Testis (tissue), 2 donors: ENCODE measurements at regions not wholly inside any gene's neighbourhood (a gene's known extent, or its start where the extent isn't known, plus 50 kb on each side); places are given as distances from the start of the nearest gene placed in this dataset.

ENCODE experiments used
- DNase-seq: peaks from one replicate; pipeline ENCODE4 v3.0.0-alpha.2; 2019
- H3K27ac ChIP-seq, 2 donors: fragments of 200-600 bp; sonication (generic); one replicate each; pipeline ENCODE4 v1.5.1; 2019
- H3K27me3 ChIP-seq: fragments of 200-600 bp; sonication (generic); one replicate; pipeline ENCODE4 v1.5.1; 2019
- H3K36me3 ChIP-seq: fragments of 200-600 bp; sonication (generic); one replicate; pipeline ENCODE4 v1.5.1; 2017; ENCODE audit warnings: low read depth; ENCODE audit errors: missing control alignments
- H3K4me1 ChIP-seq: fragments of 200-600 bp; sonication (generic); one replicate; pipeline ENCODE4 v1.5.1; 2019
- H3K4me3 ChIP-seq, 2 donors: fragments of 200-600 bp; sonication (generic); one replicate each; pipeline ENCODE4 v1.5.1; 2017 to 2019
- H3K9me3 ChIP-seq: fragments of 200-600 bp; sonication (generic); one replicate; pipeline ENCODE4 v1.5.1; 2017
- POLR2A ChIP-seq: fragments of 450-650 bp; IDR thresholded peaks from one replicate; pipeline ENCODE4 v1.6.1; 2017; ENCODE audit warnings: antibody characterized with exemption, mild to moderate bottlenecking, moderate library complexity
- WGBS, 2 donors: methylation state at CpG; one replicate each; pipeline ENCODE4 v1.1.5; 2018; 5-methylcytosine and 5-hydroxymethylcytosine counted together
- intact Hi-C: fragments of 100-400 bp; cut with DNase I; formaldehyde crosslinking; loops from one replicate; pipeline ENCODE4 v1.15.1; 2023; ENCODE audit warnings: low total_unique reads
- TF ChIP-seq, protein P1 (sequence below), 3 experiments: fragments of 450-650 bp in 2 of 3; fragments of 200-600 bp in 1 of 3; sonication (generic) in 1 of 3; IDR thresholded peaks; one replicate each; pipeline ENCODE4 v1.5.1; 2016 to 2019; ENCODE audit warnings: antibody characterized with exemption in 3 of 3, mild to moderate bottlenecking in 2 of 3, moderate library complexity in 1 of 3

DNA sequence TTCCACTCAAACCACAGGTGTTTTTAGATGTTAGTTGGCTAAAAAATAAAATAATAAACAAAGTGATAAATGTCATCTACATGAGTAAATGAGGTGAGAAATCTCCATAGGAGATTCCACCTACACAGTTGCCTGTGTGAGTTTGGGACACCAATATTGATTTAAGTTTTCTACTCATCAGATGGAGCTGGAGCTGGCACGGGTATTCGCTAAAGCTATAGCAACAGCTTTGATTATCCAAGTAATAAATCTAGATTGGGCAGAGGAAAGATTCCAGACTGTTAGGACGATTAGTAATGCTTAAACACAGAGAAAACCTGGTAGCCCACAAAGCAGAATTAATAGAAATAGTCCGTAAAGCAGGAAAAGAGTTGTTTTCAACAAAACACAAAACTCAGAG, 313.9 kb downstream of the PABPC4L start:
- TF ChIP-seq, protein P1, sequence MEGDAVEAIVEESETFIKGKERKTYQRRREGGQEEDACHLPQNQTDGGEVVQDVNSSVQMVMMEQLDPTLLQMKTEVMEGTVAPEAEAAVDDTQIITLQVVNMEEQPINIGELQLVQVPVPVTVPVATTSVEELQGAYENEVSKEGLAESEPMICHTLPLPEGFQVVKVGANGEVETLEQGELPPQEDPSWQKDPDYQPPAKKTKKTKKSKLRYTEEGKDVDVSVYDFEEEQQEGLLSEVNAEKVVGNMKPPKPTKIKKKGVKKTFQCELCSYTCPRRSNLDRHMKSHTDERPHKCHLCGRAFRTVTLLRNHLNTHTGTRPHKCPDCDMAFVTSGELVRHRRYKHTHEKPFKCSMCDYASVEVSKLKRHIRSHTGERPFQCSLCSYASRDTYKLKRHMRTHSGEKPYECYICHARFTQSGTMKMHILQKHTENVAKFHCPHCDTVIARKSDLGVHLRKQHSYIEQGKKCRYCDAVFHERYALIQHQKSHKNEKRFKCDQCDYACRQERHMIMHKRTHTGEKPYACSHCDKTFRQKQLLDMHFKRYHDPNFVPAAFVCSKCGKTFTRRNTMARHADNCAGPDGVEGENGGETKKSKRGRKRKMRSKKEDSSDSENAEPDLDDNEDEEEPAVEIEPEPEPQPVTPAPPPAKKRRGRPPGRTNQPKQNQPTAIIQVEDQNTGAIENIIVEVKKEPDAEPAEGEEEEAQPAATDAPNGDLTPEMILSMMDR (IDR thresholded peaks at IDR 0.05), result no peak
- TF ChIP-seq POLR2A, result no peak
- H3K36me3 ChIP-seq, result no peaks in the 10 kb centered on the region
- no peak for DNase-seq
- no peaks in the 10 kb centered on the region for H3K9me3 ChIP-seq
- no peak overlapping the region for H3K27ac ChIP-seq
- no peaks in the 10 kb centered on the region for H3K27me3 ChIP-seq
- intact Hi-C loops, result no loop called here
- 52 to 65% methylated on average over 4 of the region's 4 CpGs for WGBS, 2 donors
- H3K4me1 ChIP-seq, result no peaks in the 10 kb centered on the region
- H3K4me3 ChIP-seq, result no peak overlapping the region

DNA sequence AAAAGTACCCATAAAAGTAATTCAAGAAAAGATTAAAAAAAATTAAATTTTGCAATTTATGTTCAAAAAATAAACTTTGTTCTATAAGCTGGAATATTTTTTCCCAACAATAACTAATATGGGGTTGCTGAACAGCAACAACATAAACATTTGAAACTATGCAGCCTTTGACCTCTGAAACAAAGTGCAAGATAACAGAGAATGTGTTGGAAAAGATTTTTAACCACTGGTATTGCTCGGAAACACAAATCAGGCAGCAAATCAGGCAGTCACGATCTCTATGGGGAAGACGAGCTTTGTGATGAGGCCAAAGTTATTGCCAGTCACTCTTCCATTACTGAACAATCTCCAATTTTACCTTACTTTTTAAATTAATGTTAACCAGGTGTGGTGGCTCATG, 332.1 kb downstream of the PABPC4L start:
- no peaks in the 10 kb centered on the region for H3K9me3 ChIP-seq
- no peak overlapping the region for H3K4me3 ChIP-seq
- WGBS, 2 donors, result 74 to 82% methylated on average over 3 of the region's 3 CpGs
- intact Hi-C loops, result no loop called here
- H3K27me3 ChIP-seq, result no peaks in the 10 kb centered on the region
- no peaks in the 10 kb centered on the region for H3K4me1 ChIP-seq
- no peaks in the 10 kb centered on the region for H3K36me3 ChIP-seq
- H3K27ac ChIP-seq, result no peak overlapping the region
- no peak for DNase-seq
- TF ChIP-seq POLR2A, result no peak
- TF ChIP-seq, protein P1 (IDR thresholded peaks at IDR 0.05), result no peak

DNA sequence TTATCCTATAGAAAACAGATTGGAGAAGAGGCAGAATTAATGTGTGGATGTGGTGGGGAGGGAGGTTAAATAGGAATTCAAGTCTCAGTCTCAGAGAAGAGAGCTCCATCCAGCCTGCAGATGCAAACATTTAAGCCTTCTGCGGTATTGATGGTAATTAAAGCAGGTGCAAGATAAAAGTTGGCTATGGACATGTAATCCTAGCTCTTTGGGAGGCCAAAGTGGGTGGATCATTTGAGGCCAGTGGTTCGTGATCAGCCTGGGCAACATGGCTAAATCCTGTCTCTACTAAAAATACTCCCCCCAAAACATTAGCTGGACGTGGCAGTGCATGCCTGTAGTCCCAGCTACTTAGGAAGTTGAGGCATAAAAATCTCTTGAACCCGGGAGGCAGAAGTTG, 332.7 kb downstream of the PABPC4L start:
- no peaks in the 10 kb centered on the region for H3K36me3 ChIP-seq
- H3K9me3 ChIP-seq, result no peaks in the 10 kb centered on the region
- 86 to 88% methylated on average over 4 of the region's 4 CpGs for WGBS, 2 donors
- no peaks in the 10 kb centered on the region for H3K4me1 ChIP-seq
- DNase-seq, result no peak
- no peak overlapping the region for H3K27ac ChIP-seq
- intact Hi-C loops, result no loop called here
- TF ChIP-seq, protein P1 (IDR thresholded peaks at IDR 0.05), result no peak
- no peak for TF ChIP-seq POLR2A
- H3K27me3 ChIP-seq, result no peaks in the 10 kb centered on the region
- H3K4me3 ChIP-seq, result no peak overlapping the region

DNA sequence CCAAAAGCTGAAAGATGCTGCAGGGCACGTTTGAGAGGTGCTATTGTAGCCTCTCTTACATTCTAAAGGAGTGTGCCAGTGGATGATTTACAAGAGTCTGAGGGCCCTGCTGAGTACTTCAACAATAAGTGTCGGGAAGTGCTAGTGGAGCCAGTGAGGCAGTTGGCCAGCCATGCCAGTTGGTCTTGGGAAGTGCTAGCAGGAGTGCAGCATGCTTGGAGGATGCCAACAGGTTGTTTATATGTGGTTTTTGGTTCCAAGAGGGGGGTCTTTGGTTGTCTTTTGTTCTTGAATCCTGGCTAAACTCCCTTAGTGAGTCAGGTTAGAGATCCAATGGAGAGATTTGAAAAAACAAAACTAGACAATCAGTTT, 335.3 kb downstream of the PABPC4L start:
- no peak overlapping the region for H3K27ac ChIP-seq
- H3K9me3 ChIP-seq, result no peaks in the 10 kb centered on the region
- no peaks in the 10 kb centered on the region for H3K36me3 ChIP-seq
- no peak for DNase-seq
- intact Hi-C loops, result no loop called here
- no peak for TF ChIP-seq POLR2A
- TF ChIP-seq, protein P1 (IDR thresholded peaks at IDR 0.05), result no peak
- 64 to 74% methylated on average over 2 of the region's 2 CpGs for WGBS, 2 donors
- no peaks in the 10 kb centered on the region for H3K27me3 ChIP-seq
- no peaks in the 10 kb centered on the region for H3K4me1 ChIP-seq
- no peak overlapping the region for H3K4me3 ChIP-seq

DNA sequence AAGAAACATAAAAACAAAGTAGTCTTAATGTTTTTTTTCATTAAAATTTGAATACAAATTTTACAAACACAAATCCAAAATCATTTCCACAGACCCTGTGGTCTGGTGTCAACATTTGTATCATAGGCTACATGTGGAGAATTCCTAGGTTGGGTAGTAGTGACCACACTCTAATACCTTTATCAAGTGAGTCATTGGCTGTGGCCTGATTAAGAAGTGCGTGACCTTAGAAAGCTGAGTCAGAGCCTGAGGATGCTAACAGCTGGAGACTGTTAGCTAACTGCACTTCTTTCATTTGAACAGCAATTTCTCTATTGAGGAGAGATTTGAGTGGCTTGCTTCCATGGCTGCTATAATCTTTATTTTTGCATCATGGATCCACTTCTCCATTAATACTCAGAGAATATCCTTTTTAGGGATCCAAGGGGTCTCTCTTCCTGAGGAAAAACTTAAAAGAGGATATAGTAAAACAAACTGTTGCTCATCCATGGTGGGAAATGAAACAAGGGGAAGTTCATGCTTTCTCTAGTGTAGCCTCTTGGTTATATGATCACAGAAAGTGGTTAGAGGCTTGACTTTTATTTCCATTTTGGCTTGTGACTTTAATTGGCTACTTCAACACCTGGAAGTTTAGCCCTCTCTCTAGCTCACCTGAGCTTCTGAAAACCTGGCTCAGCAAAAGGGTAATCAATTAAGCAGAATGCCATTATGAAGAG, 335.8 kb downstream of the PABPC4L start:
- Histone ChIP-seq H3K36me3 (no peaks in the 10 kb centered on the region), H3K9me3 (no peaks in the 10 kb centered on the region), H3K27ac (no peak overlapping the region), H3K27me3 (no peaks in the 10 kb centered on the region), H3K4me3 (no peak overlapping the region), H3K4me1 (no peaks in the 10 kb centered on the region)
- no peak for DNase-seq
- WGBS, 2 donors, result 65 to 87% methylated on average over 1 of the region's 1 CpG
- intact Hi-C loops, result no loop called here
- TF ChIP-seq, protein P1 (IDR thresholded peaks at IDR 0.05), result no peak
- TF ChIP-seq POLR2A, result no peak
